ENCODE measurements at regions not wholly inside any gene's neighbourhood (a gene's known extent, or its start where the extent isn't known, plus 50 kb on each side); places are given as distances from the start of the nearest gene placed in this dataset.
"Not testable (repeated sequence)": the region's sequence is repeated elsewhere in the genome, so short reads cannot be mapped to it uniquely, and the experiment has no call there.

GRCh38 chr12:131280426-131280825 lies 326.7 kb downstream of the ADGRD1 start:
- DNase-seq = peak in 11 of 42 donors; percentile 0 to 19 (median 7)

GRCh38 chr12:131281016-131281415 lies 327.3 kb downstream of the ADGRD1 start:
- DNase-seq = peak in 9 of 42 donors; percentile 2 to 34 (median 16)
- intact Hi-C loops (cut with DNase I) = no loop called here

More at GRCh38 chr12:131280426-131280825, 326.7 kb downstream of the ADGRD1 start:
- intact Hi-C loops (cut with DNase I) = no loop called here

- DNase-seq = peak in 12 of 42 donors; percentile 2 to 25 (median 9)
These were observed 328.8 kb downstream of the ADGRD1 start for GRCh38 chr12:131282292-131283080.

GRCh38 chr12:131283191-131283861 lies 329.6 kb downstream of the ADGRD1 start:
- intact Hi-C loops (cut with DNase I) = no loop called here
- peak in 5 of 42 donors; percentile 1 to 16 (median 8) for DNase-seq

More at GRCh38 chr12:131282292-131283080, 328.8 kb downstream of the ADGRD1 start:
- intact Hi-C loops (cut with DNase I) = no loop called here

GRCh38 chr12:131283862-131284825 lies 330.4 kb downstream of the ADGRD1 start:
- DNase-seq = peak in 11 of 42 donors; percentile 3 to 31 (median 11)

GRCh38 chr12:131284954-131285904 lies 331.5 kb downstream of the ADGRD1 start:
- intact Hi-C loops (cut with DNase I) = not testable (repeated sequence)
- peak in 9 of 42 donors; percentile 1 to 34 (median 9) for DNase-seq

More at GRCh38 chr12:131283862-131284825, 330.4 kb downstream of the ADGRD1 start:
- intact Hi-C loops (cut with DNase I) = not testable (repeated sequence)

- peak in 4 of 42 donors; percentile 4 to 39 (median 13) for DNase-seq
- intact Hi-C loops (cut with DNase I) = not testable (repeated sequence)
These were observed 332.2 kb downstream of the ADGRD1 start for GRCh38 chr12:131285905-131286295.

GRCh38 chr12:131286301-131286700 lies 332.6 kb downstream of the ADGRD1 start:
- intact Hi-C loops (cut with DNase I) = not testable (repeated sequence)
- DNase-seq = peak in 4 of 42 donors; percentile 2 to 21 (median 10)

GRCh38 chr12:131287015-131287937 lies 333.6 kb downstream of the ADGRD1 start:
- DNase-seq = peak in 7 of 42 donors; percentile 1 to 24 (median 10)

GRCh38 chr12:131287938-131288764 lies 334.4 kb downstream of the ADGRD1 start:
- intact Hi-C loops (cut with DNase I) = no loop called here
- DNase-seq = peak in 9 of 42 donors; percentile 0 to 18 (median 4)

More at GRCh38 chr12:131287015-131287937, 333.6 kb downstream of the ADGRD1 start:
- intact Hi-C loops (cut with DNase I) = no loop called here

- intact Hi-C loops (cut with DNase I) = not testable (repeated sequence)
- peak in 9 of 42 donors; percentile 4 to 33 (median 15) for DNase-seq
These were observed 335.3 kb downstream of the ADGRD1 start for GRCh38 chr12:131288765-131289695.

GRCh38 chr12:131289807-131290206 lies 336.1 kb downstream of the ADGRD1 start:
- intact Hi-C loops (cut with DNase I) = not testable (repeated sequence)
- DNase-seq = peak in 6 of 42 donors; percentile 4 to 26 (median 8)

GRCh38 chr12:131290255-131290959 lies 336.7 kb downstream of the ADGRD1 start:
- intact Hi-C loops (cut with DNase I) = no loop called here
- DNase-seq = peak in 2 of 42 donors; percentile 2 to 8
